Osteoblast (primary cell): ENCODE measurements at regions not wholly inside any gene's neighbourhood (a gene's known extent, or its start where the extent isn't known, plus 50 kb on each side); places are given as distances from the start of the nearest gene placed in this dataset.

Source experiments
- DNase-seq: peaks from one replicate; pipeline ENCODE4 v3.0.0; 2011; ENCODE audit warnings: low spot score, mixed read lengths; ENCODE audit not compliant: insufficient read length; ENCODE audit errors: missing footprints
- H2AFZ ChIP-seq: 2 replicates; pipeline ENCODE4 v1.6.0; 2011; ENCODE audit warnings: mild to moderate bottlenecking, low read length
- H3K27ac ChIP-seq: 2 replicates; pipeline ENCODE4 v1.5.1; 2011; ENCODE audit warnings: mild to moderate bottlenecking, low read depth, low read length, moderate library complexity
- H3K27me3 ChIP-seq: 2 replicates; pipeline ENCODE4 v1.6.0; 2012; ENCODE audit warnings: mild to moderate bottlenecking, control low read depth, inconsistent platforms, low read length, moderate library complexity; ENCODE audit not compliant: insufficient read depth
- H3K36me3 ChIP-seq: 2 replicates; pipeline ENCODE4 v1.5.1; 2011; ENCODE audit warnings: mild to moderate bottlenecking, low read length, control low read depth, moderate library complexity; ENCODE audit not compliant: insufficient read depth
- H3K4me1 ChIP-seq: 2 replicates; pipeline ENCODE4 v1.5.1; 2011; ENCODE audit warnings: mild to moderate bottlenecking, low read length, control low read depth, moderate library complexity; ENCODE audit not compliant: insufficient read depth
- H3K4me2 ChIP-seq: 2 replicates; pipeline ENCODE4 v1.6.0; 2011; ENCODE audit warnings: mild to moderate bottlenecking, low read length; ENCODE audit not compliant: insufficient read depth
- H3K4me3 ChIP-seq: fragments of 200-600 bp; sonication (generic); 3 replicates; pipeline ENCODE4 v1.5.1; 2012; ENCODE audit warnings: mild to moderate bottlenecking, low read length, inconsistent platforms; ENCODE audit not compliant: insufficient read depth
- H3K79me2 ChIP-seq: 2 replicates; pipeline ENCODE4 v1.6.0; 2012; ENCODE audit warnings: mild to moderate bottlenecking, low read length, control low read depth, inconsistent platforms; ENCODE audit not compliant: insufficient read depth
- H3K9me3 ChIP-seq: 2 replicates; pipeline ENCODE4 v1.5.1; 2011; ENCODE audit warnings: low read depth, low read length, control low read depth
- H4K20me1 ChIP-seq: 2 replicates; pipeline ENCODE4 v1.6.0; 2012; ENCODE audit warnings: mild to moderate bottlenecking, low read length, control low read depth; ENCODE audit not compliant: insufficient read depth
- CTCF ChIP-seq: IDR thresholded peaks from 2 replicates; pipeline ENCODE4 v1.5.1; 2011; ENCODE audit warnings: mild to moderate bottlenecking, low read depth, low read length, moderate library complexity; ENCODE audit errors: extremely low read depth

GRCh38 chr14:98704441-98704840 lies 567.6 kb downstream of the BCL11B start:
- Histone ChIP-seq H3K36me3 (no peaks in the 10 kb centered on the region), H3K4me1 (no peaks in the 10 kb centered on the region), H3K27ac (no peak overlapping the region), H3K4me2 (no peak overlapping the region), H4K20me1 (no peaks in the 10 kb centered on the region), H3K4me3 (no peak overlapping the region), H2AFZ (no peak overlapping the region), H3K9me3 (peaks cover 3% of the 10 kb centered on the region), H3K27me3 (no peaks in the 10 kb centered on the region), H3K79me2 (no peaks in the 10 kb centered on the region)
- peak; percentile 25 for DNase-seq
- TF ChIP-seq CTCF = no peak

GRCh38 chr14:98705871-98706300 lies 566.1 kb downstream of the BCL11B start:
- Histone ChIP-seq H3K79me2 (no peaks in the 10 kb centered on the region), H3K36me3 (no peaks in the 10 kb centered on the region), H3K27me3 (no peaks in the 10 kb centered on the region), H3K4me3 (no peak overlapping the region), H3K9me3 (peaks cover 3% of the 10 kb centered on the region), H3K27ac (no peak overlapping the region), H3K4me2 (no peak overlapping the region), H4K20me1 (no peaks in the 10 kb centered on the region), H2AFZ (no peak overlapping the region), H3K4me1 (no peaks in the 10 kb centered on the region)
- DNase-seq = no peak
- TF ChIP-seq CTCF = no peak

GRCh38 chr14:98707522-98707921 lies 564.5 kb downstream of the BCL11B start:
- DNase-seq = no peak
- TF ChIP-seq CTCF = no peak
- Histone ChIP-seq H2AFZ (no peak overlapping the region), H3K4me1 (no peaks in the 10 kb centered on the region), H3K27ac (no peak overlapping the region), H3K79me2 (no peaks in the 10 kb centered on the region), H3K36me3 (no peaks in the 10 kb centered on the region), H4K20me1 (no peaks in the 10 kb centered on the region), H3K9me3 (peaks cover 3% of the 10 kb centered on the region), H3K4me2 (no peak overlapping the region), H3K27me3 (no peaks in the 10 kb centered on the region), H3K4me3 (no peak overlapping the region)

- DNase-seq = no peak
- Histone ChIP-seq H3K27me3 (no peaks in the 10 kb centered on the region), H2AFZ (no peak overlapping the region), H3K4me1 (no peaks in the 10 kb centered on the region), H3K4me3 (no peak overlapping the region), H3K36me3 (no peaks in the 10 kb centered on the region), H3K9me3 (peaks cover 6% of the 10 kb centered on the region), H3K27ac (no peak overlapping the region), H4K20me1 (no peaks in the 10 kb centered on the region), H3K79me2 (no peaks in the 10 kb centered on the region), H3K4me2 (no peak overlapping the region)
- no peak for TF ChIP-seq CTCF
Measured at GRCh38 chr14:98708555-98708954, 563.4 kb downstream of the BCL11B start.
